ENCODE measurements at regions not wholly inside any gene's neighbourhood (a gene's known extent, or its start where the extent isn't known, plus 50 kb on each side); places are given as distances from the start of the nearest gene placed in this dataset.

- no peak for TF ChIP-seq POLR2A (IDR thresholded peaks at IDR 0.05)
- TF ChIP-seq, protein P1, sequence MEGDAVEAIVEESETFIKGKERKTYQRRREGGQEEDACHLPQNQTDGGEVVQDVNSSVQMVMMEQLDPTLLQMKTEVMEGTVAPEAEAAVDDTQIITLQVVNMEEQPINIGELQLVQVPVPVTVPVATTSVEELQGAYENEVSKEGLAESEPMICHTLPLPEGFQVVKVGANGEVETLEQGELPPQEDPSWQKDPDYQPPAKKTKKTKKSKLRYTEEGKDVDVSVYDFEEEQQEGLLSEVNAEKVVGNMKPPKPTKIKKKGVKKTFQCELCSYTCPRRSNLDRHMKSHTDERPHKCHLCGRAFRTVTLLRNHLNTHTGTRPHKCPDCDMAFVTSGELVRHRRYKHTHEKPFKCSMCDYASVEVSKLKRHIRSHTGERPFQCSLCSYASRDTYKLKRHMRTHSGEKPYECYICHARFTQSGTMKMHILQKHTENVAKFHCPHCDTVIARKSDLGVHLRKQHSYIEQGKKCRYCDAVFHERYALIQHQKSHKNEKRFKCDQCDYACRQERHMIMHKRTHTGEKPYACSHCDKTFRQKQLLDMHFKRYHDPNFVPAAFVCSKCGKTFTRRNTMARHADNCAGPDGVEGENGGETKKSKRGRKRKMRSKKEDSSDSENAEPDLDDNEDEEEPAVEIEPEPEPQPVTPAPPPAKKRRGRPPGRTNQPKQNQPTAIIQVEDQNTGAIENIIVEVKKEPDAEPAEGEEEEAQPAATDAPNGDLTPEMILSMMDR (IDR thresholded peaks at IDR 0.05), result no peak
- 84 to 89% methylated on average over 3 of the region's 3 CpGs for WGBS, 2 donors
- intact Hi-C loops (cut with DNase I; ENCODE audit: low total_unique reads), result no loop called here
- no peak for DNase-seq (ENCODE audit: low spot score in 2 of 2)
- no peak overlapping the region for H3K4me3 ChIP-seq (ENCODE audit: low read depth, poor library complexity, severe bottlenecking)
Observed at GRCh38 chr1:55937840-55938375, 641.5 kb downstream of the PLPP3 start.

- TF ChIP-seq POLR2A (IDR thresholded peaks at IDR 0.05), result no peak
- TF ChIP-seq, protein P1 (IDR thresholded peaks at IDR 0.05), result no peak
- 60 to 87% methylated on average over 2 to 3 of the region's 5 CpGs for WGBS, 2 donors
- no peak for DNase-seq (ENCODE audit: low spot score in 2 of 2)
- no peak overlapping the region for H3K4me3 ChIP-seq (ENCODE audit: low read depth, poor library complexity, severe bottlenecking)
- intact Hi-C loops (cut with DNase I; ENCODE audit: low total_unique reads), result no loop called here
Observed at GRCh38 chr1:55935236-55935635, 644.1 kb downstream of the PLPP3 start.

GRCh38 chr1:55932402-55932801, 647.0 kb downstream of the PLPP3 start:
- H3K4me3 ChIP-seq (ENCODE audit: low read depth, poor library complexity, severe bottlenecking), result no peak overlapping the region
- TF ChIP-seq POLR2A (IDR thresholded peaks at IDR 0.05), result no peak
- TF ChIP-seq, protein P1 (IDR thresholded peaks at IDR 0.05), result no peak
- 95 to 97% methylated on average over 1 of the region's 1 CpG for WGBS, 2 donors
- intact Hi-C loops (cut with DNase I; ENCODE audit: low total_unique reads), result no loop called here
- no peak for DNase-seq (ENCODE audit: low spot score in 2 of 2)

GRCh38 chr1:55931081-55931940, 648.1 kb downstream of the PLPP3 start:
- intact Hi-C loops (cut with DNase I; ENCODE audit: low total_unique reads), result loop anchor here (2.0 kb wide), 1 partner anchor 445 kb away; no protein-coding TSS in a partner anchor
- no peak for DNase-seq (ENCODE audit: low spot score in 2 of 2)
- no peak for TF ChIP-seq POLR2A (IDR thresholded peaks at IDR 0.05)
- TF ChIP-seq, protein P1 (IDR thresholded peaks at IDR 0.05), result no peak
- WGBS, 2 donors, result 30 to 40% methylated on average over 4 of the region's 4 CpGs
- H3K4me3 ChIP-seq (ENCODE audit: low read depth, poor library complexity, severe bottlenecking), result no peak overlapping the region

GRCh38 chr1:55929652-55930051, 649.7 kb downstream of the PLPP3 start:
- WGBS, 2 donors, result 63 to 100% methylated on average over 1 of the region's 1 CpG
- TF ChIP-seq, protein P1 (IDR thresholded peaks at IDR 0.05), result no peak
- TF ChIP-seq POLR2A (IDR thresholded peaks at IDR 0.05), result no peak
- intact Hi-C loops (cut with DNase I; ENCODE audit: low total_unique reads), result loop anchor here (2.0 kb wide), 1 partner anchor 443 kb away; no protein-coding TSS in a partner anchor
- no peak for DNase-seq (ENCODE audit: low spot score in 2 of 2)
- H3K4me3 ChIP-seq (ENCODE audit: low read depth, poor library complexity, severe bottlenecking), result no peak overlapping the region

Data from lower leg skin (tissue), 4 donors.